ENCODE measurements at regions not wholly inside any gene's neighbourhood (a gene's known extent, or its start where the extent isn't known, plus 50 kb on each side); places are given as distances from the start of the nearest gene placed in this dataset.

DNA sequence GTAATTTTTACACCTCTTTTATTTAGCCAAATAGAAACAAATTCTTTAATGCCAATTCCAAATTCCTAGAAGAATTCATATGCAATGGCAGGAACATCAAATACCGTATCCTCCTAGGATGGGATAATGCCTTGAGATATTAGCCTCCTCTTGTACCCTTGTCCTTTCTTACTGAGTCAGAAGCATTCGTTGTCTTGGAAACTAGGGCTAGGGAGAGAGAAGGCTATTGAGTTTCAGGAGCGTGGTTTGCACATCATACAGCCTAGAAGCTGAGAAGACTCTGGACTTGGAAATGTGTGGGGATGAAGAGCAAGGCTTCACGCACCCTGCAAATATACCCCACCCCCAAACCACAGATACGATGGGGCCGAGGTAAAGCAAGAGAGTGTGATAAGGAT, 300.7 kb downstream of the SP3 start (continued):
- TF ChIP-seq, protein P1, sequence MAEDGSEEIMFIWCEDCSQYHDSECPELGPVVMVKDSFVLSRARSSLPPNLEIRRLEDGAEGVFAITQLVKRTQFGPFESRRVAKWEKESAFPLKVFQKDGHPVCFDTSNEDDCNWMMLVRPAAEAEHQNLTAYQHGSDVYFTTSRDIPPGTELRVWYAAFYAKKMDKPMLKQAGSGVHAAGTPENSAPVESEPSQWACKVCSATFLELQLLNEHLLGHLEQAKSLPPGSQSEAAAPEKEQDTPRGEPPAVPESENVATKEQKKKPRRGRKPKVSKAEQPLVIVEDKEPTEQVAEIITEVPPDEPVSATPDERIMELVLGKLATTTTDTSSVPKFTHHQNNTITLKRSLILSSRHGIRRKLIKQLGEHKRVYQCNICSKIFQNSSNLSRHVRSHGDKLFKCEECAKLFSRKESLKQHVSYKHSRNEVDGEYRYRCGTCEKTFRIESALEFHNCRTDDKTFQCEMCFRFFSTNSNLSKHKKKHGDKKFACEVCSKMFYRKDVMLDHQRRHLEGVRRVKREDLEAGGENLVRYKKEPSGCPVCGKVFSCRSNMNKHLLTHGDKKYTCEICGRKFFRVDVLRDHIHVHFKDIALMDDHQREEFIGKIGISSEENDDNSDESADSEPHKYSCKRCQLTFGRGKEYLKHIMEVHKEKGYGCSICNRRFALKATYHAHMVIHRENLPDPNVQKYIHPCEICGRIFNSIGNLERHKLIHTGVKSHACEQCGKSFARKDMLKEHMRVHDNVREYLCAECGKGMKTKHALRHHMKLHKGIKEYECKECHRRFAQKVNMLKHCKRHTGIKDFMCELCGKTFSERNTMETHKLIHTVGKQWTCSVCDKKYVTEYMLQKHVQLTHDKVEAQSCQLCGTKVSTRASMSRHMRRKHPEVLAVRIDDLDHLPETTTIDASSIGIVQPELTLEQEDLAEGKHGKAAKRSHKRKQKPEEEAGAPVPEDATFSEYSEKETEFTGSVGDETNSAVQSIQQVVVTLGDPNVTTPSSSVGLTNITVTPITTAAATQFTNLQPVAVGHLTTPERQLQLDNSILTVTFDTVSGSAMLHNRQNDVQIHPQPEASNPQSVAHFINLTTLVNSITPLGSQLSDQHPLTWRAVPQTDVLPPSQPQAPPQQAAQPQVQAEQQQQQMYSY (CRISPR knock-in tag; IDR thresholded peaks at IDR 0.05): no peak
- TF ChIP-seq ZNF263 (CRISPR knock-in tag; IDR thresholded peaks at IDR 0.05; ENCODE audit: low read depth): no peak

DNA sequence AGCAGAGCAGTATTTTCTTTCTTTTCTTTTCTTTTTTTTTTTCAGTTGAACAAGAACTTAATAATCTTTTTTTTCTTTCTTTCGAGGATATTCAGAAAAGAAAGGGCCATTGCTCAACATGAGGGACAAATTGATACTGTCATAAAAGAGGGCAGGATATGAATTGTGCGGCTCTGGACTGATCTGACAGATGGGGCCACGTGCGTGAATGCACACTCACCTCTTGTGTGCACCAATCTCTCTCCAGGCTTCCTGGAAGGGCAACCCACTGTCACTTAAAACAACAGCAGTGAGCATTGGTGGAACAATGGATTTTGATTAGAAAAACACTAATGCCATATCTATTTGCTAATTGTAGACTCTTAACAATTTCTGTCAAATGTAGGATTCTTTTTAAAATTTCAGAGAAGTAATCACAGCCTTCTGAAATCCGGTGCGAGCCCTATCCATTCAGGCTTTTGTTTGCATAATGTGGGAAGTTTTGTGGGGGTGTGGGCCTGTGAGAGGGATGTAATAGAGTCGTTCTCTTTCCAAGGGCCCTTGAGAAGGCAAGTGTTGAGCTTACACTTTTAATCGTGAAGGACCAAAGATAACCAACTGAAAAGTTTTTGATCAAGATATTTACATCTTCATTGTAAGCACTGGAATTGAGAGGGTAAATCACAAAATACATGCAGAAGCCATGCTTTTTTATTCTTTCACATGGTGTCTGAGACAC, 298.8 kb downstream of the SP3 start:
- CTCF ChIA-PET: interaction anchor here (1.5 kb wide), 1 partner anchor 263 kb away, joined by 4 read pairs; no protein-coding TSS in a partner anchor

DNA sequence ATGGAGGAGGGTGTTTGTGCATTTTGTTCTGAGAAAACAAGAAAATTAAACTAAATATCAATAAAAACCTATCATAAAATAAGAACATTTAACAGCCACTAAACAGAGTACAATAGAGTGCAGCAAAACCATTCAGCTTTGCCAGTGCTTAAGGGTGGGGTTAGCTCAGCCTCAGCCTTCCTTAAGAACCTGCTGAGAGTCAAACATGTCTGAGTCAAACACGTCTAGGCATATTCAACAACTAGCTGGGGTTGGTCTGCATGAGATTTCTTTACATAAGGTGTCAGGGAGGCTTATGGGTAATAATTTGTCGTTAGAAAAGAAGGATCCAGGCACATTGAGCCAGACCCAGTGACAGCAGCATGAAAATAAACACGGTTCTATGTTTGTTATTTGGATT, 298.2 kb downstream of the SP3 start:
- ATAC-seq (no peak), DNase-seq (ENCODE audit: low spot score) (no peak)
- Mint-ChIP-seq H3K36me3 (no peaks in the 10 kb centered on the region), H3K4me3 (no peak overlapping the region), H3K27me3 (ENCODE audit: low read depth) (no peaks in the 10 kb centered on the region), H3K9me3 (no peaks in the 10 kb centered on the region), H3K4me1 (peaks cover 14% of the 10 kb centered on the region), H3K27ac (no peak overlapping the region)
- ChIA-PET POLR2A (interaction anchor here (0.6 kb wide), 1 partner anchor 268 kb away, joined by 4 read pairs; no protein-coding TSS in a partner anchor), CTCF (interaction anchor here (1.5 kb wide), 1 partner anchor 264 kb away, joined by 4 read pairs; no protein-coding TSS in a partner anchor)
- TF ChIP-seq, protein P2, sequence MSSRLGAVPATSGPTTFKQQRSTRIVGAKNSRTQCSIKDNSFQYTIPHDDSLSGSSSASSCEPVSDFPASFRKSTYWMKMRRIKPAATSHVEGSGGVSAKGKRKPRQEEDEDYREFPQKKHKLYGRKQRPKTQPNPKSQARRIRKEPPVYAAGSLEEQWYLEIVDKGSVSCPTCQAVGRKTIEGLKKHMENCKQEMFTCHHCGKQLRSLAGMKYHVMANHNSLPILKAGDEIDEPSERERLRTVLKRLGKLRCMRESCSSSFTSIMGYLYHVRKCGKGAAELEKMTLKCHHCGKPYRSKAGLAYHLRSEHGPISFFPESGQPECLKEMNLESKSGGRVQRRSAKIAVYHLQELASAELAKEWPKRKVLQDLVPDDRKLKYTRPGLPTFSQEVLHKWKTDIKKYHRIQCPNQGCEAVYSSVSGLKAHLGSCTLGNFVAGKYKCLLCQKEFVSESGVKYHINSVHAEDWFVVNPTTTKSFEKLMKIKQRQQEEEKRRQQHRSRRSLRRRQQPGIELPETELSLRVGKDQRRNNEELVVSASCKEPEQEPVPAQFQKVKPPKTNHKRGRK (CRISPR knock-in tag; IDR thresholded peaks at IDR 0.05; ENCODE audit: borderline replicate concordance): no peak
- TF ChIP-seq SP1 (CRISPR knock-in tag; conservative IDR thresholded peaks at IDR 0.05): no peak
- TF ChIP-seq, protein P3, sequence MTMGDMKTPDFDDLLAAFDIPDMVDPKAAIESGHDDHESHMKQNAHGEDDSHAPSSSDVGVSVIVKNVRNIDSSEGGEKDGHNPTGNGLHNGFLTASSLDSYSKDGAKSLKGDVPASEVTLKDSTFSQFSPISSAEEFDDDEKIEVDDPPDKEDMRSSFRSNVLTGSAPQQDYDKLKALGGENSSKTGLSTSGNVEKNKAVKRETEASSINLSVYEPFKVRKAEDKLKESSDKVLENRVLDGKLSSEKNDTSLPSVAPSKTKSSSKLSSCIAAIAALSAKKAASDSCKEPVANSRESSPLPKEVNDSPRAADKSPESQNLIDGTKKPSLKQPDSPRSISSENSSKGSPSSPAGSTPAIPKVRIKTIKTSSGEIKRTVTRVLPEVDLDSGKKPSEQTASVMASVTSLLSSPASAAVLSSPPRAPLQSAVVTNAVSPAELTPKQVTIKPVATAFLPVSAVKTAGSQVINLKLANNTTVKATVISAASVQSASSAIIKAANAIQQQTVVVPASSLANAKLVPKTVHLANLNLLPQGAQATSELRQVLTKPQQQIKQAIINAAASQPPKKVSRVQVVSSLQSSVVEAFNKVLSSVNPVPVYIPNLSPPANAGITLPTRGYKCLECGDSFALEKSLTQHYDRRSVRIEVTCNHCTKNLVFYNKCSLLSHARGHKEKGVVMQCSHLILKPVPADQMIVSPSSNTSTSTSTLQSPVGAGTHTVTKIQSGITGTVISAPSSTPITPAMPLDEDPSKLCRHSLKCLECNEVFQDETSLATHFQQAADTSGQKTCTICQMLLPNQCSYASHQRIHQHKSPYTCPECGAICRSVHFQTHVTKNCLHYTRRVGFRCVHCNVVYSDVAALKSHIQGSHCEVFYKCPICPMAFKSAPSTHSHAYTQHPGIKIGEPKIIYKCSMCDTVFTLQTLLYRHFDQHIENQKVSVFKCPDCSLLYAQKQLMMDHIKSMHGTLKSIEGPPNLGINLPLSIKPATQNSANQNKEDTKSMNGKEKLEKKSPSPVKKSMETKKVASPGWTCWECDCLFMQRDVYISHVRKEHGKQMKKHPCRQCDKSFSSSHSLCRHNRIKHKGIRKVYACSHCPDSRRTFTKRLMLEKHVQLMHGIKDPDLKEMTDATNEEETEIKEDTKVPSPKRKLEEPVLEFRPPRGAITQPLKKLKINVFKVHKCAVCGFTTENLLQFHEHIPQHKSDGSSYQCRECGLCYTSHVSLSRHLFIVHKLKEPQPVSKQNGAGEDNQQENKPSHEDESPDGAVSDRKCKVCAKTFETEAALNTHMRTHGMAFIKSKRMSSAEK (CRISPR knock-in tag; IDR thresholded peaks at IDR 0.05; ENCODE audit: borderline replicate concordance): no peak
- TF ChIP-seq PRRX2 (CRISPR knock-in tag; IDR thresholded peaks at IDR 0.05): no peak
- TF ChIP-seq, protein P4, sequence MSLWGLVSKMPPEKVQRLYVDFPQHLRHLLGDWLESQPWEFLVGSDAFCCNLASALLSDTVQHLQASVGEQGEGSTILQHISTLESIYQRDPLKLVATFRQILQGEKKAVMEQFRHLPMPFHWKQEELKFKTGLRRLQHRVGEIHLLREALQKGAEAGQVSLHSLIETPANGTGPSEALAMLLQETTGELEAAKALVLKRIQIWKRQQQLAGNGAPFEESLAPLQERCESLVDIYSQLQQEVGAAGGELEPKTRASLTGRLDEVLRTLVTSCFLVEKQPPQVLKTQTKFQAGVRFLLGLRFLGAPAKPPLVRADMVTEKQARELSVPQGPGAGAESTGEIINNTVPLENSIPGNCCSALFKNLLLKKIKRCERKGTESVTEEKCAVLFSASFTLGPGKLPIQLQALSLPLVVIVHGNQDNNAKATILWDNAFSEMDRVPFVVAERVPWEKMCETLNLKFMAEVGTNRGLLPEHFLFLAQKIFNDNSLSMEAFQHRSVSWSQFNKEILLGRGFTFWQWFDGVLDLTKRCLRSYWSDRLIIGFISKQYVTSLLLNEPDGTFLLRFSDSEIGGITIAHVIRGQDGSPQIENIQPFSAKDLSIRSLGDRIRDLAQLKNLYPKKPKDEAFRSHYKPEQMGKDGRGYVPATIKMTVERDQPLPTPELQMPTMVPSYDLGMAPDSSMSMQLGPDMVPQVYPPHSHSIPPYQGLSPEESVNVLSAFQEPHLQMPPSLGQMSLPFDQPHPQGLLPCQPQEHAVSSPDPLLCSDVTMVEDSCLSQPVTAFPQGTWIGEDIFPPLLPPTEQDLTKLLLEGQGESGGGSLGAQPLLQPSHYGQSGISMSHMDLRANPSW (CRISPR knock-in tag; conservative IDR thresholded peaks at IDR 0.05; ENCODE audit: low read depth): no peak
- TF ChIP-seq ZNF121 (CRISPR knock-in tag; IDR thresholded peaks at IDR 0.05): no peak

More for the DNA sequence above, 298.8 kb downstream of the SP3 start:
- no peak for DNase-seq (ENCODE audit: low spot score)
- ATAC-seq: no peak
- Mint-ChIP-seq H3K9me3 (no peaks in the 10 kb centered on the region), H3K27me3 (ENCODE audit: low read depth) (no peaks in the 10 kb centered on the region), H3K4me1 (peaks cover 14% of the 10 kb centered on the region), H3K4me3 (no peak overlapping the region), H3K36me3 (no peaks in the 10 kb centered on the region), H3K27ac (no peak overlapping the region)
- POLR2A ChIA-PET: interaction anchor here (0.6 kb wide), 1 partner anchor 267 kb away, joined by 4 read pairs; no protein-coding TSS in a partner anchor
- no peak for TF ChIP-seq HMGA2 (CRISPR knock-in tag; IDR thresholded peaks at IDR 0.05)
- TF ChIP-seq GRHL2 (CRISPR knock-in tag; IDR thresholded peaks at IDR 0.05; ENCODE audit: insufficient replicate concordance, severe bottlenecking): no peak
- no peak for TF ChIP-seq PRRX2 (CRISPR knock-in tag; IDR thresholded peaks at IDR 0.05)
- no peak for TF ChIP-seq IRF2 (CRISPR knock-in tag; IDR thresholded peaks at IDR 0.05; ENCODE audit: borderline replicate concordance, low read depth)
- TF ChIP-seq GABPB1 (CRISPR knock-in tag; IDR thresholded peaks at IDR 0.05): no peak
- TF ChIP-seq NR3C1 (CRISPR knock-in tag; conservative IDR thresholded peaks at IDR 0.05; ENCODE audit: low read depth): no peak
- TF ChIP-seq SMAD3 (CRISPR knock-in tag; IDR thresholded peaks at IDR 0.05; ENCODE audit: borderline replicate concordance): no peak
- TF ChIP-seq, protein P5, sequence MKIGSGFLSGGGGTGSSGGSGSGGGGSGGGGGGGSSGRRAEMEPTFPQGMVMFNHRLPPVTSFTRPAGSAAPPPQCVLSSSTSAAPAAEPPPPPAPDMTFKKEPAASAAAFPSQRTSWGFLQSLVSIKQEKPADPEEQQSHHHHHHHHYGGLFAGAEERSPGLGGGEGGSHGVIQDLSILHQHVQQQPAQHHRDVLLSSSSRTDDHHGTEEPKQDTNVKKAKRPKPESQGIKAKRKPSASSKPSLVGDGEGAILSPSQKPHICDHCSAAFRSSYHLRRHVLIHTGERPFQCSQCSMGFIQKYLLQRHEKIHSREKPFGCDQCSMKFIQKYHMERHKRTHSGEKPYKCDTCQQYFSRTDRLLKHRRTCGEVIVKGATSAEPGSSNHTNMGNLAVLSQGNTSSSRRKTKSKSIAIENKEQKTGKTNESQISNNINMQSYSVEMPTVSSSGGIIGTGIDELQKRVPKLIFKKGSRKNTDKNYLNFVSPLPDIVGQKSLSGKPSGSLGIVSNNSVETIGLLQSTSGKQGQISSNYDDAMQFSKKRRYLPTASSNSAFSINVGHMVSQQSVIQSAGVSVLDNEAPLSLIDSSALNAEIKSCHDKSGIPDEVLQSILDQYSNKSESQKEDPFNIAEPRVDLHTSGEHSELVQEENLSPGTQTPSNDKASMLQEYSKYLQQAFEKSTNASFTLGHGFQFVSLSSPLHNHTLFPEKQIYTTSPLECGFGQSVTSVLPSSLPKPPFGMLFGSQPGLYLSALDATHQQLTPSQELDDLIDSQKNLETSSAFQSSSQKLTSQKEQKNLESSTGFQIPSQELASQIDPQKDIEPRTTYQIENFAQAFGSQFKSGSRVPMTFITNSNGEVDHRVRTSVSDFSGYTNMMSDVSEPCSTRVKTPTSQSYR (CRISPR knock-in tag; IDR thresholded peaks at IDR 0.05): no peak
- no peak for TF ChIP-seq RELA (CRISPR knock-in tag; IDR thresholded peaks at IDR 0.05; ENCODE audit: borderline replicate concordance)
- TF ChIP-seq TEAD4 (CRISPR knock-in tag; IDR thresholded peaks at IDR 0.05): no peak

Data from WTC11 (cell line).